Skin epidermis (tissue), 12 donors: ENCODE measurements at regions not wholly inside any gene's neighbourhood (a gene's known extent, or its start where the extent isn't known, plus 50 kb on each side); places are given as distances from the start of the nearest gene placed in this dataset.

ENCODE experiments used
- H3K27ac ChIP-seq, 21 experiments: fragments of 200-600 bp; sonication (generic) in 11 of 21; one replicate each; pipeline ENCODE4 v1.5.0; 2020; ENCODE audit warnings: mild to moderate bottlenecking in 3 of 21, inconsistent platforms in 2 of 21, moderate library complexity in 2 of 21
- H3K4me3 ChIP-seq, 7 experiments: fragments of 200-600 bp; sonication (generic) in 2 of 7; one replicate each; pipeline ENCODE4 v1.5.0; 2020; ENCODE audit warnings: inconsistent platforms in 2 of 7, mild to moderate bottlenecking in 2 of 7, moderate library complexity in 1 of 7

- no peak overlapping the region for H3K4me3 ChIP-seq
These were observed 96.7 kb downstream of the IRF2BPL start for GRCh38 chr14:76931631-76932402.

DNA sequence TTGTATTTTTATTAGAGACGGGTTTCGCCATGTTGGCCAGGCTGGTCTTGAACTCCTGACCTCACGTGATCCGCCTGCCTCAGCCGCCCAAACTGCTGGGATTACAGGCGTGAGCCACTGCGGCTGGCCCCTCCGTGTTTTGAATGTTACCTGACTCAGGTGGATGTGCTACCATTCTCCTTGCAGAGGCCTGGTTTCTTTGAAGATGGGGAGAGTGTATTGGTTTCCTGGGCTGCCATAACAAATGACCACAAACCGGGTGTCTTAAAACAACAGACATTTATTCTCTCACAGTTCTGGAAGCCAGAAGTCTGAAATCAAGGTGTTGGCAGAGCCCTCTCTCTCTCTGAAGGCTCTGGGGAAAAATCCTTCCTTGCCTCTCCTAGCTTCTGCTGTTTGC, 98.0 kb downstream of the IRF2BPL start:
- H3K4me3 ChIP-seq = no peak overlapping the region
- peak overlapping the region in 13 of 21 experiments; percentile 2 to 84 (median 55) for H3K27ac ChIP-seq

More at GRCh38 chr14:76931631-76932402, 96.7 kb downstream of the IRF2BPL start:
- peak overlapping the region in 4 of 21 experiments; percentile 6 to 67 (median 30) for H3K27ac ChIP-seq

DNA sequence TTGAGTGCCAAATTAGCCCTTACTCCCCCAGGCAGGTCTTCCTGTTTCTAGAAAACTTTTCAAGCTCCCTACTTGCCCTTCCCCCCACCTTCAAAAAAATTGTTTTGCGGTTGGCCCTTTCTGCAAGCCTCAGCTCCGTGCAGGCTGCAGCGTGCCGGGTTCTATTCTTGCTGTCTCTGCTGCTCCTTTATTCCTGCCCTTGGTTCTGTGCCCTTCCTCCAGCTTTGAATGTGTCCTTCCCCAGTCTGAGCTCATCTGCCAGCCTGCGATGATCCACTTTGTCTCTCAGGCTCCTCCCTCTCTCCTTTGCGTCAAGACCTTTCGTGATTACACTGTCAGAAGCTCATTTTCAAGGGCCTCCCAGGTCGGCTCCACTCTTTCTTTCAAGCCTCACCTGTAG, 98.6 kb downstream of the IRF2BPL start:
- Histone ChIP-seq H3K4me3 (no peak overlapping the region), H3K27ac (peak overlapping the region in 14 of 21 experiments; percentile 0 to 84 (median 55))

DNA sequence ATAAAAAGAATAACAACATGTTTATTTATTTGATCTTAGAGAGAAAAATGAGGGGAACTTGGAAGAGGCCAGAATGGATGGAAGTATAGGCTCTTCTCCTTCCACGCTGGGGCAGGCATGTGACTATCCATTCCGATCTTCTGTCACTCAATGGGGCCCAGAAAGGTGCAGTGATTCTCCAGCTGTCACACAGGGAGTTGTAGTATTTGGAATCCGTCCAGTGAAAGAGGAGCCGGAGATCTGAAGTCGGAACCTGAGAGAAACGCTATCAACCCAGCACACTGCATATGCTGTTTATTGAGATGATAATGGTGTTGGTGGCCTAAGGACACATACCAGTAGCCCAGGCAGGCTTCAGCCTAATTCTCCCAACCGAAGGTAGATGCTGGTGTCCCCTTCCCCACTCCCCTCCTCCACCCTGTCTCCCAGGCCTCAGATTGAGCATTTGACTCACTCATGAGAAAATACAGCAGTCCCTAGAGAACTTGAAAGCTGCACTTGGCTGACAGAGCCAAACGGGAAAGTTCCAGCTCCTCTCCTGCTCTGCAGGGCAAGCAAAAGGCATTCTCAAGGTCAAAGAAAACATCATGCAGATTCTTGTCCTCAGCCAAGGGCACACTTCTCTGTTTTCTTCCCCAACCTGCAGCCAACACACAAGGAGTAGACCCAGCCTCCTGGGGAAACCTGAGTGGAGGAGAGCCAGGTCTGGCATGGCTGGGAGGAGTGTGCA, 100.4 kb downstream of the IRF2BPL start:
- H3K4me3 ChIP-seq = no peak overlapping the region
- H3K27ac ChIP-seq = peak overlapping the region in 16 of 21 experiments; percentile 17 to 84 (median 54)

GRCh38 chr14:76926521-76927251, 100.5 kb downstream of the LRRC74A start:
- Histone ChIP-seq H3K27ac (peak overlapping the region in 17 of 21 experiments; percentile 30 to 84 (median 69)), H3K4me3 (no peak overlapping the region)

DNA sequence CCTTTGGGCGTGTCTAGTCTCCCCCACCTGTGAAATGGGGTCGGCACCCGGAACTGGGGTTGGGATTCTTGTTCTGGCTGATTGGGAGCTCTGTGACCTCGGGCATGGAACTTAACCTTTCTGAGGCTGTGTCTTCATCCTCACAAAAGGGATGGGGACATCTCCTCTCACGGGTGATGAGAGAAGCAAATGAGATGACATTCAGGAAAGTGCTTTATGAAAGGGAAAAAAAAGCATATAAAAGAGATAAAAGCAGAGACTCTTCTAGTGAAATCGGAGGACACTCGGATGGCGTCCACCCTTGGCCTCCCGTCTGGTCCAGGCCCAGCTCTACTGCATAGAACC, 98.9 kb downstream of the LRRC74A start:
- H3K27ac ChIP-seq = peak overlapping the region in 1 of 21 experiments; percentile 17
- H3K4me3 ChIP-seq = no peak overlapping the region

DNA sequence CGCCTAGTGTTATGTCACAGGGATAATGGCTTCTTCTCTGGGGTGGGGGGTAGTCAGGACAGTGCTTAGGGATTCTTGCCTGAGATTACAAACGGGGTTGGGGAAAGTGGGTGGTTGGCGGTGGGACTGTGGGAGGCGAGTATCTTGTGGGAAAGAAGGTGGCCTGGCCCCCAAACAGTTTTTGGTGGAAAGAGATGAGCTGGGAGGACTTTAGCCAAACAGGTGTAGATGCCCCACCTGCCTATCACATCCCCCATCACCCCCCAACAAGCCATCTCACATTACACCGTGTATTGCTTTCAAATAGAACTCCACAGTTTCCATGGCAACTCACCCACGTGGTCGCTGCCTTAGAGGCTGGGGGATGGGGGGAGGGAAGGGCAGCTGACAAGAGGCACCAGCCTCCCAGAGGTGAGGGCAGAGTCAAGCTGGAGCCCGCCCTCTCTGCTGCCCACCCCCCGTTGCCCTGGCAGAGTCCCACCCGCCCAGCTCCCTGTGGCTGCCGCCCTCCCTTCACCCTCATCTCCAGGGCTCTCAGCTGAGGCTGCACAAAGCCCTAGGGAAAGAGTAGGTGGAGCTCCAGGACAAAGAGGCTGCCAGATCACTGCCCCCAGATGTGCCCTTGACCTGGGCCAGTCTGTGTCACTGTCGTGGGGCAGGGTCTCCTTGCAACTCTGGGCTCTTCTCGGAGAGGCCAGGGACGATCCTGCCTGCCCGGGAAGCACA, 98.3 kb downstream of the LRRC74A start:
- H3K4me3 ChIP-seq = no peak overlapping the region
- peak overlapping the region in 1 of 21 experiments; percentile 17 for H3K27ac ChIP-seq

DNA sequence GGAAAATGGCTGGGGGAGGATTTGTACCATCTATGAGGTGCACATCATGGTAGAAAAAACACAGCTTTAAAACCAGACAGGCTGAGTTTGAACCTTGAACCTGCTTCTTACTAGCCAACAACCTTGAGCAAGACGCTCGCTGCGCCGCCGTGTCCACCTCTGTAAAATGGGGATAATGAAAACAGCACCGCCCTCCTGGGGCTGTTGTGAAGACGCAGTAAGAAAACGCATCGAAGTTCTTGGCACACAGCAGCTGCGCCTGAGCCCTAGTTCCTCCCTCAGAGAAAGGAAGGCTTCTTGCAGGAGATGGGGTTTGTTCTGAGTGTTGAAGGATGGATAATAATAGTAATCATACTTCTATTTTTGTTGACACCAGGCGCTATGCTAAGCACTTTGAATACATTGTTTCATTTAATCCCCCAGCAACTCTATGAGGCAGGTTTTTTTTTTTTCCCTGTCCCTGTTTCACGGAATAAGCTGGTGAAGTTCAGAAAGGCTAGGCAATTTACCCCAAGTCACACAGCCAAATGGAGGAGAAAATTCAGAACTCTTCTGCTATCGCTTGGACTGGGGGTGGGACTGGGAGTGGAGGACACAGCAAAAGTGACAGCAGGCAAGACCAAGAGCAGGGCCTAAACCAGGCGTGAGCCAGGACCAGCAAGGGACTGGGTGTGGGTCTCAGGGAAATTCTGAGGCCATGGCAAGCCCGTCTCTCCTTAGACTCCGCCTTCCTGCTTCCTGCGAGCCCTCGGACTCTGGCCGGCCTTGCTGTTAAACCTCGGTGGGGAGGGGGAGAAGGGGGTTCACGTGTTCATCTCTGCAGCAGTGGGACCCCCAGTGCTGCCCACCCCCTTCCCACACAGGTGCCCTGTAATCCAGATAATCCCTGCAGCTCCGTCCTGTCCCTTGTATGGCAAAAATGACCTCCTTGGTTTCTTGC, 97.5 kb downstream of the LRRC74A start:
- H3K4me3 ChIP-seq = no peak overlapping the region
- no peak overlapping the region for H3K27ac ChIP-seq

GRCh38 chr14:76922584-76922983, 96.4 kb downstream of the LRRC74A start:
- Histone ChIP-seq H3K27ac (peak overlapping the region in 1 of 21 experiments; percentile 54), H3K4me3 (no peak overlapping the region)

DNA sequence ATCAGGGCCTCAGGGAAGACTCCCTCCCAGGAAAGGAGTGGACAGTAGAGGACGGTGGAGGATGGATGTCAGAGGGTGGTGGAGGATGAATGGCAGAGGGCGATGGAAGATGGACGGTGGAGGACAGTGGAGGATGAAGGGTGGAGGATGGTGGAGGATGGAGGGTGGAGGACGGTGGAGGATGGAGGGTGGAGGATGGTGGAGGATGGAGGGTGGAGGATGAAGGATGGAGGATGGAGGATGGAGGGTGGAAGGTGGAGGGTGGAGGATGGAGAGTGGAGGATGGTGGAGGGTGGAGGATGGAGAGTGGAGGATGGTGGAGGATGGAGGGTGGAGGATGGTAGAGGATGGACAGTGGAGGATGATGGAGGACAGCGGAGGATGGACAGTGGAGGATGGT, 95.9 kb downstream of the LRRC74A start:
- H3K27ac ChIP-seq = peak overlapping the region in 1 of 21 experiments; percentile 54

DNA sequence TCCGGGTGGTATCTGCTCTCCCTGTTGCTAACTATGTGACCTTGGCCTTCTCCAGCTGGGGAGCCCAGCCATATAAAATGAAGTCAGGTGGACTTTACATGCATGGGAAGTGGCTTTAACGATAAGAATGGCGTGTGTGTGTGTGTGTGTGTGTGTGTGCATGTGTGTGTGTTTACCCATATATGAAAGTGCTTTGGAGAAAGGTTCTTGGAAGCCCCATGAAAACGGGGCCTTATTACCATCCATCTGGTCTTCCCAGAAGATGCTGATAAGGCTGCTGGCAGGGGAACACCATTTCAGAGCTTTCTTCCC, 94.8 kb downstream of the LRRC74A start:
- Histone ChIP-seq H3K27ac (peak overlapping the region in 5 of 21 experiments; percentile 86 to 90 (median 89)), H3K4me3 (no peak overlapping the region)

More for the DNA sequence above, 95.9 kb downstream of the LRRC74A start:
- no peak overlapping the region for H3K4me3 ChIP-seq

GRCh38 chr14:76920331-76921087, 94.3 kb downstream of the LRRC74A start:
- Histone ChIP-seq H3K4me3 (no peak overlapping the region), H3K27ac (peak overlapping the region; percentile 49 to 98 (median 89))

GRCh38 chr14:76919431-76920330, 93.5 kb downstream of the LRRC74A start:
- H3K27ac ChIP-seq = peak overlapping the region in 20 of 21 experiments; percentile 72 to 98 (median 89)
- H3K4me3 ChIP-seq = no peak overlapping the region
